Left renal pelvis (tissue), 4 donors: ENCODE measurements at regions not wholly inside any gene's neighbourhood (a gene's known extent, or its start where the extent isn't known, plus 50 kb on each side); places are given as distances from the start of the nearest gene placed in this dataset.

Source experiments
- DNase-seq, 4 donors: peaks; one replicate each; pipeline ENCODE4 v3.0.0-alpha.2; 2013; ENCODE audit warnings: low read depth in 4 of 4, low spot score in 3 of 4

DNA sequence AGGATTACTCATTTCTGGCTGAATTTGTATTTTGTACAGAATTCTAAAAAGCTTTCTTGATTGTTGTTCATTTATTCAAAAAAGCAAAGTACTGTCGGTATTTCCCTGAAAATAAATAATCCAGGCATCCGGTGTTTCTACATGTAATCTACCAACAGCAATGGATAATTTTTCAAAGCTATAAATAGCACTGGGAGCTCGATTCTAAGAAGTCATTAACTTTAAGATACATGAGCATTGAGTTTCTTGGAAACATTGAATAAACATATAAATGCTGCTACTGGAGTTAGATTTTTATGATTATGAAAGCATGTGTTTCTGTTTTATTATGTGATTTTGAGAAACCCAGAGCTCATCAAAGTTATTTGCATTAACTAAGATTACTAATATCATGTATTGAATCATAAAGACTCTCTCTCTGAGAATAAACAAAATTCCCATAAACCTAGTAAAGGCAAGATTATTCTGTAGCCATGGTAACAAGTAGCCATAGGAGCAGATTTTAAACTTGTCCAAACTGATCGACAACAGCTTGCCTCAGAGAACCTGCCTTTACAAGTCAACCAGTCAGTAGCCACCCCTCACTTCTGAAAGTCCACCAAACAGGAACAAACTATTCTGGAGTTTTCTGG, 197.0 kb downstream of the DRD1 start:
- no peak for DNase-seq

DNA sequence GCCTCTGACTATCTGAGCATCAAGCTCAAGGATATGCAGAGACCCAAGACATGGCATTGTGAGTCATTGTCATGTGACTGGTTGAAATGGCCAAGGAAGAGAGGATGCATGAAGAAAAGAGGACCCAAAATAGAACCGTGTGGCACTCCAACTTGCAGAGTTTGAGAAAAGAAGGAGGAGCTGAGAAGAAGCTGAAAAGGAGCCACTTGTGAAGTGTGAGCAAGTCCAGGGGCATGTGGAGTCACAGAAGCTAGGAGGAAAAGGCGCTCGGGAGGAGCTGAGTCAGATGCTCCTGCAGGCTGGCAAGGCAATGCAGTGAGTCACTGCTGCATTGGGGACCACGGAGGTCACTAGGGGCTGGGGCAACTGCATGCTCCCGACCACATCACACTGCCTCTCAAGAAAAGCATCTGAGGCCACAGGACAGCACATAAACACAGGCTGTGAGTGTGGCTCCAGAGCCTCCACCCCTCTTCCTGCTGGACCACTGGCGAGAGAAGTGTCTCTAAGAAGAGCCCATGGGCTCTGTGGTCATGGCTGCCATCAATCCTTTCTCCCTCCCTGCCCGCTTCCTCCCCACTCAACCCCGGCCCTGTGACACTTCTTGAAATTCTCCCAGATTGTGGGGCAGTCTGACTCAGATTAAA, 197.6 kb downstream of the DRD1 start:
- no peak for DNase-seq

GRCh38 chr5:175243441-175243840, 200.5 kb downstream of the DRD1 start:
- no peak for DNase-seq

GRCh38 chr5:175242207-175242606, 201.8 kb downstream of the DRD1 start:
- no peak for DNase-seq

- no peak for DNase-seq
Observed at GRCh38 chr5:175238326-175238725, 205.7 kb downstream of the DRD1 start.

DNA sequence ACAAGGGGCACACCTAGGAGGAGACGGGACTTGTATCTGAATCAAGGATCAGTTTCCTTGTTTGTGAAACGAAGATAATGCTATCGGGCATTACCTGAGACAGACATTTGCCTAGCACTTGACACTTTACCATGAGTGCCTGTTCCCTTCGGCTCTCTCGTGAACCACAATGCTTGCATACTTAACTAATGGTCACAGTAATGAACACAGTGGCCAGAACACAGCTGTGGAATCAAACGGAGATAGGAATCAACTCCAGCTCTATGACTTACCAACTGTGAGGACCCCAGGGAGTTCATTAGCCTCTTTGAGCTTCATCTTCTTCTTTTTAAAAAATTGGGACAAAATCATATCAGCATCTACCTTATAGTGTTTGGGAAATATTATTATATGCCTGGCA, 207.8 kb downstream of the DRD1 start:
- no peak for DNase-seq

DNA sequence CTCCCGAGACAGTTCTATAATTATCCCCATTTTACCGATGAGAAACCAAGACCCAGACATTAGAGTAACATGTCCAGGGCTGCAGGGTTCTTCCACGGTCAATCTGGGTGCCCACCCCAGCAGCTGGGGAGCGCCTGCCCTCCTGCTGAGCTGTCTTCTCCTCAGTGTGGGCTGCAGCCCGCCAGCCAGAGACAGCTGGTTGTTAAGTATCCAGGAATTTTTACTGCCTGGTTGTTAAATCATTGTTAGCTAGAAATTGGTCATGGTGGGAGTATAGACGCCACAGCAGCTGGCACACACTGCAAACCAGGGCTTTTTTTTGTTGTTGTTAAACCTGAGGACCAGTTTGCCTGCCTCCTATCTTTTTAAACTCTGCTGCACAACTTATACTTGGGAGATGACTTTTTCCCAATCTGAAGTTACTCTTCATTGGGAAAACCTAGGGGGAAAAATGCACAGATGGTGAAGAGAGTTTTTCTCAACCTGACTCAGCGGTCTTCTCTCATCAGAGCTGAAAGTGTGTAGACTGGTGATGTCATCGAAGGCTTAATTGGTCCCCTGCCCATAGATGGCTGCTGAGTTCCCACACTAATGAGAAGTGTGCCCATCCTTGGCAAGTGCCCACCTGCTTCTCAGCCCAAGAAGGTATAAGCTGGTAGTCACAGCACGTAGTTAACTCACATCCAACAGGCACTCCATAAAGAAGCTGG, 208.6 kb downstream of the DRD1 start:
- no peak for DNase-seq

- DNase-seq: no peak
Observed at GRCh38 chr5:175230299-175230698, 213.7 kb downstream of the DRD1 start.

DNA sequence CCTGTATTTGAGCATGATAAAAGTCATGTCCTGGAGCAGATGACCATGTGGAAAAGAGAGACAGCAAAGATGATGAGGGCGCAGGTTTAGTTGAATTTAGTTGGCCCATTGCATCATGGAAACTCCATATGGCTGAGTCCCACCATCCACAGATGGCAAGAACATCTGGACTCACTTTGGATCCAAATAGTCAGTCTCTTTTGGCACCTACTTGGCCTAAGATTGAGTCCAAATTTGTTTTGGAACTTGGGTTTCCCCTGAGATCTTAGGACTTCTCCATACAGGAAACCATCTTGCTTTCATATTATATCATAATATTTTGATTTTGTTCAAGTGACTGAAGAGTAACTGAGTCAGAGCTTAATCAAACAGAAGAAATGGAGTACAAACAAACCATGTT, 217.5 kb downstream of the DRD1 start:
- no peak for DNase-seq

DNA sequence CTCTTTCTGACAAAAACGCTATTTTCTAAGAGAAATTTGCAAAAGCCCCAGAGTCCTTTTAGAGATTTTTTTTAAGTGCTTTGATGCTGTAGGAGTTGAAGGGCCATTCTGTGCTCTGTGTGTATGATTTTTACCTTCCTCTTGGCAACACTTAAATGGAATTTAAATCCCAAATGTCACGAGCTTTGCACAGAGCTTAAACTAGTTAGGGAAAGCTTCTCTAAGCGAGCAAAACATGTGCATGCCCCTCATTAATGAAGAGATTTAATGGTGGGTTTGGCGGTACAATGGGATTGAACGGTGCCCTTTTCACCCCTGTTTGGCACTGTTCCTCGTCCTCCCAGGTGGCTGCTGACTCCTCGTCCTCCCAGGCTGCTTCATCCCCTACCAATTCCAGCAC, 220.7 kb downstream of the DRD1 start:
- no peak for DNase-seq

DNA sequence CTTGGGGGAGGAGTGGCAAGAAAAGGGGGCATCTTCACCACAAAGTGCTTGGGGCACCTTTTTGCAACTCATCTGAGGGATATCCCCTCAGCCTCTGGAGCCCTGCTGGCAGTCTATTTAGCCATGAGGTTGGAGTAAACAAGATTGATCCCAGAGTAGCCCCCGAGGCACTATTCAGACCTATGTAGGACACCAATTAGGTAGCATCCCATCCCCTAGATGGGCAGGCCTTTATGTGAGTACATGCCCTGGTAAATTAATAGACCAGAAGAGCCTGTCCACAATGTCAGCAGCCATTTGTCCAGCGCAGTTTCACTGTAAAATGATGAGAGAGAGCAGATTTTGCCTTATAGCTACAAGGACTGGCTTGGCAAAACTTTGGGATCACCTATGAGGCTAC, 221.4 kb downstream of the DRD1 start:
- DNase-seq: no peak

DNA sequence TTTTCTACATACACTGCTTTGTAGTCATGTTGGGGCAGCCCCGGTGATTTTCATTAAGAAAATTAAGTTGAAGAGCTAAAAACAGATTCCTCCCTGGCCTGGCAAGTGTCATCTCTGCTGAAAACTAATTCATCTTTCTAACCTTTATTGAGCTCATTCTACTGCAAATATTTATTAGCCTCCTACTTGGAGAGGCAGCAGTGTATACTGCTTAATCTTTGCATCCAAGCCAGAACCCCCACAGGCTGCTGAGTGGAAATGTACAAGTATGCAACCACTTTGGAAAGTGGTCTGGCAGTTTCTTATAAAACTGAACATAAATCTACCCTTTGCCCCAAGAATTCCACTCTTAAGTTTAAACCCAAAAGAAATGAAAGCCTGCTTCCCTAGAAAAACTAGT, 223.4 kb downstream of the DRD1 start:
- DNase-seq: no peak

GRCh38 chr5:175219366-175219765, 224.6 kb downstream of the DRD1 start:
- no peak for DNase-seq

DNA sequence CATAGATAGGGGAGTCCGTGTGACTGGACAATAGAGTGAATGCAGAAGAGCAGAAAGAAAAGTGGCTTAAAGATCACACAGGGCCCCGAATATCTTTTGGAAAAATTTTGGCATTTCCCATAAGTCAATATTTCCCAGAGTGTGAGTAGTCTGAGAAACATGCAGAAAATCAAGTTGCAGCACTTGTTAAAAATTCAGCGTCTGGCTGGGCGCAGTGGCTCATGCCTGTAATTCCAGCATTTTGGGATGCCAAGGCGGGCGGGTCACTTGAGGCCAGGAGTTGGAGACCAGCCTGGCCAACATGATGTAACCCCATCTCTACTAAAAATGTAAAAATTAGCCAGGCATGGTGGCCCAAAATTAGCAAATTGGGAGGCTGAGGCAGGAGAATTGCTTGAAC, 227.0 kb downstream of the DRD1 start:
- DNase-seq: no peak

DNA sequence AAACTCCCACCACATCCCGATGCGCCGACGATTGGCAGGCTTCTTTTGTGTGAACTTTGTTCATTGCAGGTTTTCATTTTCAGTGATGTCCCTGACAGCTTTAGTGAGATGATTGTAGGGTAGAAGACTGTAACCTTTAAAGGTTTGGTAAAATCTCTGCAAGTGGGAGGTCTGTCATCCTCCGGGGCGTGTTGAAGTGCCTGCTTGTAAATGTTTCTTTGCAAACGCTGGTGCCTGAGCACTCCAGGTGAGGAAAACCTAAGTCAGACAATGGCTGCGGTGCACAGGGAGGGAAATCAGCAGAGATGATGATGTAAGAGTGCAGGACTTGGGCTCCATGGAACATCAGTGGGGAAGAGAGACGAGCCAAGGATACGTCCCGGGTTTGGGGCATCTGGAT, 228.1 kb downstream of the DRD1 start:
- DNase-seq: no peak

GRCh38 chr5:175214152-175214551, 229.8 kb downstream of the DRD1 start:
- no peak for DNase-seq

- no peak for DNase-seq
Observed at GRCh38 chr5:175211956-175212756, 231.8 kb downstream of the DRD1 start.

GRCh38 chr5:175207321-175208040, 236.5 kb downstream of the DRD1 start:
- no peak for DNase-seq

- DNase-seq: no peak
Observed at GRCh38 chr5:175206669-175207068, 237.3 kb downstream of the DRD1 start.

GRCh38 chr5:175202463-175203068, 241.4 kb downstream of the DRD1 start:
- DNase-seq: peak in 3 of 4 donors; percentile 5 to 29 (median 12)
